H1 (cell line): ENCODE measurements at regions not wholly inside any gene's neighbourhood (a gene's known extent, or its start where the extent isn't known, plus 50 kb on each side); places are given as distances from the start of the nearest gene placed in this dataset.

Source experiments
- CTCF ChIA-PET: fragments of 300-600 bp; sonication (Branson Sonifier 250); formaldehyde crosslinking; loops from one replicate; lab custom pipeline; 2021; ENCODE audit not compliant: partially characterized antibody; lab: Charles Lee
- POLR2A ChIA-PET: fragments of 300-600 bp; sonication (Branson Sonifier 250); formaldehyde crosslinking; loops from one replicate; lab custom pipeline; 2021; ENCODE audit warnings: inconsistent platforms; ENCODE audit not compliant: partially characterized antibody; lab: Charles Lee
- DNase-seq, 2 experiments: peaks; one replicate each; pipeline versions ENCODE4 v3.0.0 to v3.0.0-alpha.2; 2010 to 2022; ENCODE audit warnings: low spot score in 2 of 2, low read depth in 1 of 2, mixed read lengths in 1 of 2
- FAIRE-seq: peaks from 2 replicates; lab custom pipeline; 2011; peaks lifted over from hg19 to GRCh38; lab: Jason Lieb, UNC
- H2AFZ ChIP-seq: 2 replicates; pipeline ENCODE4 v1.8.1; 2012; ENCODE audit warnings: low read length, inconsistent platforms
- H2AK5ac ChIP-seq: 2 replicates; pipeline ENCODE4 v1.6.1; 2013; ENCODE audit warnings: low read depth, low read length
- H2BK120ac ChIP-seq: replicated peaks from 2 replicates; pipeline ENCODE3; 2013; ENCODE audit warnings: low read depth, low read length, inconsistent platforms
- H2BK12ac ChIP-seq: 2 replicates; pipeline ENCODE4 v1.6.1; 2013; ENCODE audit warnings: low read depth, low read length
- H2BK15ac ChIP-seq: 2 replicates; pipeline ENCODE4 v1.6.1; 2013; ENCODE audit warnings: low read length
- H2BK20ac ChIP-seq: 2 replicates; pipeline ENCODE4 v1.6.1; 2013; ENCODE audit warnings: low read length
- H2BK5ac ChIP-seq: 2 replicates; pipeline ENCODE4 v1.6.1; 2013; ENCODE audit warnings: low read depth, low read length
- H3K14ac ChIP-seq: 2 replicates; pipeline ENCODE4 v1.6.1; 2013; ENCODE audit warnings: inconsistent platforms; ENCODE audit not compliant: insufficient read length
- H3K18ac ChIP-seq: 2 replicates; pipeline ENCODE4 v1.6.1; 2013; ENCODE audit warnings: low read length; ENCODE audit errors: extremely low read depth
- H3K23ac ChIP-seq: 2 replicates; pipeline ENCODE4 v1.6.1; 2013; ENCODE audit warnings: inconsistent platforms; ENCODE audit not compliant: insufficient read length
- H3K23me2 ChIP-seq: 2 replicates; pipeline ENCODE4 v1.6.1; 2013; ENCODE audit warnings: low read depth, low read length
- H3K27ac ChIP-seq: 2 replicates; pipeline ENCODE4 v1.6.1; 2011; ENCODE audit warnings: low read depth, low read length, inconsistent platforms
- H3K27me3 ChIP-seq, 4 experiments: replicated peaks in 1 of 4; 1 replicate in 1 of 4; 2 replicates in 3 of 4; pipeline versions ENCODE4 v1.6.1 to v1.8.1; 2011 to 2013; ENCODE audit warnings: low read length in 3 of 4, mild to moderate bottlenecking in 3 of 4, inconsistent platforms in 2 of 4, mixed read lengths in 2 of 4, moderate library complexity in 1 of 4; ENCODE audit not compliant: control insufficient read depth in 3 of 4, insufficient read depth in 3 of 4; ENCODE audit errors: extremely low read depth in 1 of 4
- H3K36me3 ChIP-seq, 4 experiments: 2 replicates each; pipeline versions ENCODE4 v1.6.1 to v1.8.1; 2011 to 2013; ENCODE audit warnings: mild to moderate bottlenecking in 4 of 4, low read length in 3 of 4, moderate library complexity in 2 of 4, control low read depth in 1 of 4, inconsistent platforms in 1 of 4; ENCODE audit not compliant: insufficient read depth in 4 of 4, control insufficient read depth in 2 of 4
- H3K4ac ChIP-seq: replicated peaks from 2 replicates; pipeline ENCODE3; 2013; ENCODE audit warnings: low read length, low read depth, mixed read lengths, inconsistent platforms; ENCODE audit not compliant: insufficient read length
- H3K4me1 ChIP-seq, 4 experiments: replicated peaks in 1 of 4; 1 replicate in 1 of 4; 2 replicates in 3 of 4; pipeline versions ENCODE4 v1.6.1 to v1.8.1; 2011 to 2013; ENCODE audit warnings: low read length in 3 of 4, inconsistent platforms in 2 of 4, mixed read lengths in 1 of 4; ENCODE audit not compliant: insufficient read depth in 4 of 4, control insufficient read depth in 3 of 4
- H3K4me2 ChIP-seq, 2 experiments: 2 replicates each; pipeline versions ENCODE4 v1.6.1 to v1.8.1; 2011 to 2013; ENCODE audit warnings: low read depth in 2 of 2, low read length in 2 of 2, control low read depth in 1 of 2, inconsistent platforms in 1 of 2, mild to moderate bottlenecking in 1 of 2; ENCODE audit not compliant: insufficient read depth in 1 of 2
- H3K4me3 ChIP-seq, 4 experiments: fragments of 200-600, 300-600 bp in 1 of 4; sonication (generic), shearing (Covaris generic), sonication (Bioruptor Twin) in 1 of 4; 2 replicates each; pipeline versions ENCODE4 v1.5.1 to v1.8.1; 2011 to 2016; ENCODE audit warnings: low read length in 4 of 4, low read depth in 3 of 4, control low read depth in 2 of 4, inconsistent platforms in 2 of 4, mild to moderate bottlenecking in 2 of 4, mixed read lengths in 1 of 4, moderate library complexity in 1 of 4; ENCODE audit not compliant: insufficient read depth in 2 of 4; ENCODE audit errors: extremely low read depth in 1 of 4
- H3K56ac ChIP-seq: replicated peaks from 2 replicates; pipeline ENCODE3; 2013; ENCODE audit warnings: low read depth, mild to moderate bottlenecking, mixed read lengths, low read length, inconsistent platforms; ENCODE audit not compliant: insufficient read length
- H3K79me1 ChIP-seq: 2 replicates; pipeline ENCODE4 v1.6.1; 2013; ENCODE audit warnings: low read depth, low read length, control low read depth
- H3K79me2 ChIP-seq, 2 experiments: 2 replicates each; pipeline versions ENCODE4 v1.6.1 to v1.8.1; 2012 to 2013; ENCODE audit warnings: low read length in 2 of 2, mild to moderate bottlenecking in 2 of 2, inconsistent platforms in 1 of 2; ENCODE audit not compliant: insufficient read depth in 2 of 2, control insufficient read depth in 1 of 2
- H3K9ac ChIP-seq, 4 experiments: replicated peaks in 1 of 4; 1 replicate in 1 of 4; 2 replicates in 3 of 4; pipeline versions ENCODE4 v1.6.1 to v1.8.1; 2011 to 2013; ENCODE audit warnings: low read depth in 3 of 4, low read length in 3 of 4, control low read depth in 2 of 4, mild to moderate bottlenecking in 2 of 4, moderate library complexity in 2 of 4, inconsistent platforms in 1 of 4; ENCODE audit errors: extremely low read depth in 1 of 4
- H3K9me3 ChIP-seq, 2 experiments: 2 replicates each; pipeline versions ENCODE4 v1.6.1 to v1.8.1; 2012 to 2013; ENCODE audit warnings: mild to moderate bottlenecking in 2 of 2, moderate library complexity in 2 of 2, control low read depth in 1 of 2, inconsistent platforms in 1 of 2, low read depth in 1 of 2, low read length in 1 of 2, mixed read lengths in 1 of 2; ENCODE audit not compliant: insufficient read depth in 2 of 2
- H4K20me1 ChIP-seq, 2 experiments: replicated peaks in 1 of 2; 2 replicates each; pipeline versions ENCODE3 to v1.8.1; 2011 to 2013; ENCODE audit warnings: inconsistent platforms in 2 of 2, low read length in 2 of 2, mild to moderate bottlenecking in 1 of 2; ENCODE audit not compliant: insufficient read depth in 2 of 2, control insufficient read depth in 1 of 2
- H4K5ac ChIP-seq: 2 replicates; pipeline ENCODE4 v1.6.1; 2013; ENCODE audit warnings: low read length, low read depth, mixed read lengths, inconsistent platforms; ENCODE audit not compliant: insufficient read length
- H4K8ac ChIP-seq: 2 replicates; pipeline ENCODE4 v1.8.0; 2013; ENCODE audit warnings: mild to moderate bottlenecking, moderate library complexity, low read length, inconsistent platforms; ENCODE audit not compliant: insufficient read depth; ENCODE audit errors: extremely low read depth
- H4K91ac ChIP-seq: replicated peaks from 2 replicates; pipeline ENCODE3; 2013; ENCODE audit warnings: low read length, mixed read lengths, inconsistent platforms; ENCODE audit not compliant: insufficient read length
- CHD7 ChIP-seq: fragments of 300-600 bp; sonication (generic); IDR thresholded peaks from 2 replicates; pipeline ENCODE4 v1.7.1; 2012; ENCODE audit warnings: low read length, moderate library complexity, mild to moderate bottlenecking, inconsistent platforms; ENCODE audit not compliant: insufficient replicate concordance
- WGBS, 2 experiments: shearing (Covaris generic) in 1 of 2; methylation state at CpG; one replicate each; pipeline versions ENCODE4 v1.1.6 to v1.1.7; 2013 to 2015; ENCODE audit warnings: low lambda C conversion rate in 2 of 2, mixed read lengths in 2 of 2, inconsistent platforms in 1 of 2, low coverage in 1 of 2, missing lambda C conversion rate in 1 of 2; ENCODE audit not compliant: insufficient replicate concordance in 2 of 2, insufficient coverage in 1 of 2, insufficient read length in 1 of 2; ENCODE audit errors: extremely low coverage in 1 of 2, missing lambda C conversion rate in 1 of 2; 5-methylcytosine and 5-hydroxymethylcytosine counted together

GRCh38 chrX:39311646-39312045 lies 510.4 kb downstream of the MID1IP1 start:
- Histone ChIP-seq H3K36me3 (no peaks in the 10 kb centered on the region), H2BK15ac (no peak overlapping the region), H2AFZ (no peak overlapping the region), H3K27me3 (no peaks in the 10 kb centered on the region), H3K4me2 (no peak overlapping the region), H3K56ac (no peak overlapping the region), H3K4me3 (no peak overlapping the region), H3K9ac (no peak overlapping the region), H3K18ac (no peak overlapping the region), H2BK5ac (no peak overlapping the region), H3K14ac (no peak overlapping the region), H4K20me1 (no peaks in the 10 kb centered on the region), H2BK12ac (no peak overlapping the region), H3K23ac (no peak overlapping the region), H3K27ac (no peak overlapping the region), H3K4me1 (no peaks in the 10 kb centered on the region), H4K91ac (no peak overlapping the region), H4K5ac (no peak overlapping the region), H3K9me3 (no peaks in the 10 kb centered on the region), H3K4ac (no peak overlapping the region), H2AK5ac (no peak overlapping the region), H2BK120ac (no peak overlapping the region), H3K79me2 (no peaks in the 10 kb centered on the region), H3K23me2 (no peaks in the 10 kb centered on the region), H4K8ac (no peak overlapping the region), H3K79me1 (no peaks in the 10 kb centered on the region), H2BK20ac (no peak overlapping the region)
- DNase-seq (no peak), FAIRE-seq (no peak)
- ChIA-PET POLR2A (no interaction called here), CTCF (interaction anchor here (0.7 kb wide), 1 partner anchor 749 kb away, joined by 6 read pairs; no protein-coding TSS in a partner anchor)
- 78% methylated on average over 1 of the region's 2 CpGs; no CpG with 5 or more reads in 1 of the 2 experiments for WGBS, 2 experiments
- no peak for TF ChIP-seq CHD7
